ENCODE measurements at regions not wholly inside any gene's neighbourhood (a gene's known extent, or its start where the extent isn't known, plus 50 kb on each side); places are given as distances from the start of the nearest gene placed in this dataset.

DNA sequence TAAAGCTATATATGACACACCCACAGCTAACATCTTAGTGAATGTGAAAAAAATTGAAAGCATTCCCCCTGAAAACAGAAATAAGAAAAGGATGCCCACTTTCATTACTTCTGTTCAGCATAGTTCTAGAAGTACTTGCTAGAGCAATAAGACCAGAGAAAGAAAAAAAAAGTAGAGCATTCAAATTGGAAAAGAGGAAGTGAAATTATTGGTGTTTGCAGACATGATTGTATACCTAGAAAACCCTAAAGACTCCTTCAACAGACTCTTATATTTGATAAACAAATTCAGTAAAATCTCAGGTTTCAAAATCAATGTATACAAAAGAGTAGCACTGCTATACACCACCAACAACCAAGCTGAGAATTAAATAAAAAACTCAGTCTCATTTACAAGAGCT, 1461.0 kb downstream of the AMY1C start:
- no peaks in the 10 kb centered on the region for H3K27me3 ChIP-seq
- TF ChIP-seq, protein P1, sequence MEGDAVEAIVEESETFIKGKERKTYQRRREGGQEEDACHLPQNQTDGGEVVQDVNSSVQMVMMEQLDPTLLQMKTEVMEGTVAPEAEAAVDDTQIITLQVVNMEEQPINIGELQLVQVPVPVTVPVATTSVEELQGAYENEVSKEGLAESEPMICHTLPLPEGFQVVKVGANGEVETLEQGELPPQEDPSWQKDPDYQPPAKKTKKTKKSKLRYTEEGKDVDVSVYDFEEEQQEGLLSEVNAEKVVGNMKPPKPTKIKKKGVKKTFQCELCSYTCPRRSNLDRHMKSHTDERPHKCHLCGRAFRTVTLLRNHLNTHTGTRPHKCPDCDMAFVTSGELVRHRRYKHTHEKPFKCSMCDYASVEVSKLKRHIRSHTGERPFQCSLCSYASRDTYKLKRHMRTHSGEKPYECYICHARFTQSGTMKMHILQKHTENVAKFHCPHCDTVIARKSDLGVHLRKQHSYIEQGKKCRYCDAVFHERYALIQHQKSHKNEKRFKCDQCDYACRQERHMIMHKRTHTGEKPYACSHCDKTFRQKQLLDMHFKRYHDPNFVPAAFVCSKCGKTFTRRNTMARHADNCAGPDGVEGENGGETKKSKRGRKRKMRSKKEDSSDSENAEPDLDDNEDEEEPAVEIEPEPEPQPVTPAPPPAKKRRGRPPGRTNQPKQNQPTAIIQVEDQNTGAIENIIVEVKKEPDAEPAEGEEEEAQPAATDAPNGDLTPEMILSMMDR (IDR thresholded peaks at IDR 0.05 in 4 of 5, conservative IDR thresholded peaks at IDR 0.05 in 1 of 5) = no peak
- no peaks in the 10 kb centered on the region for H3K9me3 ChIP-seq
- no peak overlapping the region for H3K4me3 ChIP-seq
- ATAC-seq (no peak), DNase-seq (no peak)
- no peak overlapping the region for H3K27ac ChIP-seq
- no peaks in the 10 kb centered on the region for H3K36me3 ChIP-seq
- in situ Hi-C loops (cut with MboI; ENCODE audit: low sequenced_read_pairs in 4 of 4) = no loop called here
- intact Hi-C loops (cut with DNase I; ENCODE audit: low total_unique reads) = no loop called here
- H3K4me1 ChIP-seq = no peaks in the 10 kb centered on the region

DNA sequence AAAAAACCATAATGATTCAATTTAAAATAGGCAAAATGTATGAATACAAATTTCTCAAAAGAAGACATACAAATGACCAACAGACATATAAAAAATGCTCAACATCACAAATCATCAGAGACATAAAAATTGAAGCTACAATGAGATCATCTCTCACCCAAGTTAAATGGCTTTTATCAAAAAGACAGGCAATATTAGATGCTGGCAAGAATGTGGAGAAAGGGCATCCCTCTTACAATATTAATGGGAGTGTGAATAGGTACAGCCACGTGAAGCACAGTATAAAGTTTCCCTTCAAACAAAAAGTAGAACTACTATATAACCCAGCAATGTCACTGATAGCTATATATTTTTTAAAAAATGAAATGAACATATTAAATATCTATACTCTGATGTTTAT, 1481.7 kb downstream of the AMY1C start:
- H3K4me1 ChIP-seq = no peaks in the 10 kb centered on the region
- no peaks in the 10 kb centered on the region for H3K9me3 ChIP-seq
- no peaks in the 10 kb centered on the region for H3K27me3 ChIP-seq
- no peak overlapping the region for H3K4me3 ChIP-seq
- H3K36me3 ChIP-seq = no peaks in the 10 kb centered on the region
- TF ChIP-seq, protein P1 (IDR thresholded peaks at IDR 0.05 in 4 of 5, conservative IDR thresholded peaks at IDR 0.05 in 1 of 5) = no peak
- no peak for TF ChIP-seq POLR2A (IDR thresholded peaks at IDR 0.05)
- no peak for DNase-seq
- intact Hi-C loops (cut with DNase I; ENCODE audit: low total_unique reads) = no loop called here
- in situ Hi-C loops (cut with MboI; ENCODE audit: low sequenced_read_pairs in 4 of 4) = no loop called here
- ATAC-seq = no peak
- no peak overlapping the region for H3K27ac ChIP-seq

DNA sequence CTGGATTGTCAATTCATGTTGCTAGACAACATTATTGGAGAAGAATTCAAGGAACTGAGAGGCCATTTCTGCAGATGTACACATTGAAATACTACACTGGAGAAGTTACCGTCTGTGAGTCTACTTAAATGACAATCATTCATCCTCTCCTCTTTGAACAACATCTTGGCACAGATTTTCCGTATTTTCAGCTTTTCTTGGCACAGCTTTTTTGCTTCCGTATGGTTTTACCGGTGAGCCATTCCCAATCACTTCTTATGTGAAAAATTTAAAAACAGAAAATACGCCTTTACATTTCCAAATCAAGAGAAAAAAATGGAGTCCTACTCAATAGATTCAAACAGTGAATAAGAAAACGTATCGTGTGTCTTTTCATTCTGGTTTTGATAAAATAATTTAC, 1493.7 kb downstream of the AMY1C start:
- Histone ChIP-seq H3K27me3 (no peaks in the 10 kb centered on the region), H3K9me3 (no peaks in the 10 kb centered on the region), H3K27ac (no peak overlapping the region), H3K4me1 (no peaks in the 10 kb centered on the region), H3K4me3 (no peak overlapping the region), H3K36me3 (no peaks in the 10 kb centered on the region)
- intact Hi-C loops (cut with DNase I; ENCODE audit: low total_unique reads) (no loop called here), in situ Hi-C loops (cut with MboI; ENCODE audit: low sequenced_read_pairs in 4 of 4) (no loop called here)
- ATAC-seq (no peak), DNase-seq (no peak)
- TF ChIP-seq, protein P1 (IDR thresholded peaks at IDR 0.05 in 4 of 5, conservative IDR thresholded peaks at IDR 0.05 in 1 of 5) = no peak

DNA sequence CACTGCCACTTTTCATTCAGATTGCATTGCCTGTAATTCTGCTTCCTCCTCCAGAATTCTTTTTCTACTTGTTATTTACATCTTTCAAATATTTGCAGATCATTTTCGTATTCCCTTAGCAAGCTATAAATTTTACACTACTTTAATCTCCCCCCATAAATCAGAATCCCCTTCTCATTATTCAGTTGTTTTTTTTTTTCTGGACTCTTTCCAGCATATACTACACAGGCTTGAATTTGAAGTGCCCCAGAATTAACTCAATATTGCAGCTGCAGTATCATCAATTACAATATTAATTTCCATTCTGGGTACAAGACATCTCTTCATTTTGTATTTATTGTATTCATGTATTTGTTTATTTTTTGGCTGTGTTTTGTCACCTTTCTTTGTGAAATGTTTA, 1494.3 kb downstream of the AMY1C start:
- Histone ChIP-seq H3K27ac (no peak overlapping the region), H3K9me3 (no peaks in the 10 kb centered on the region), H3K27me3 (no peaks in the 10 kb centered on the region), H3K4me3 (no peak overlapping the region), H3K4me1 (no peaks in the 10 kb centered on the region), H3K36me3 (no peaks in the 10 kb centered on the region)
- no peak for ATAC-seq
- TF ChIP-seq, protein P1 (IDR thresholded peaks at IDR 0.05 in 4 of 5, conservative IDR thresholded peaks at IDR 0.05 in 1 of 5) = no peak
- TF ChIP-seq POLR2A (IDR thresholded peaks at IDR 0.05) = no peak
- intact Hi-C loops (cut with DNase I; ENCODE audit: low total_unique reads) = no loop called here
- in situ Hi-C loops (cut with MboI; ENCODE audit: low sequenced_read_pairs in 4 of 4) = no loop called here
- DNase-seq = no peak

DNA sequence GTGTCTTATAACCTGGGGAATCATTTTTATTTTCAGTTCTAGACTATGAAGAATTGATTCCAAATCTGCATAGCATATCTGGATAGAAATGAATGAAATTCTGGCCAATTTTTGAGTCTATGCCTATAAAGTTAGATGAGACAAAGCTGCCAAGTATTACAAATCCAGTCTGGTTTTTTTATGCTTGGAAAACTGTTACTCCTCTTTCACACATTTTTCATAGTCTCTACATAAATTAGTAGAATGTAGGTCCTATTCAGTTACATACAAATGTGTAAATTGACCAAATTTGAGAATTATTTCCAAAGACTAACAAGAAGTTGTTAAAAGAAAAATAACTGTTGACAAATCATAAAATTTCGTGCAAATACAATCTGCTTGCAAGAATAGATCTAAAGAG, 1505.2 kb downstream of the AMY1C start:
- no peak for TF ChIP-seq POLR2A (IDR thresholded peaks at IDR 0.05)
- TF ChIP-seq, protein P1 (IDR thresholded peaks at IDR 0.05 in 4 of 5, conservative IDR thresholded peaks at IDR 0.05 in 1 of 5) = no peak
- ATAC-seq = no peak
- Histone ChIP-seq H3K36me3 (no peaks in the 10 kb centered on the region), H3K27me3 (no peaks in the 10 kb centered on the region), H3K9me3 (no peaks in the 10 kb centered on the region), H3K27ac (no peak overlapping the region), H3K4me3 (no peak overlapping the region), H3K4me1 (no peaks in the 10 kb centered on the region)
- intact Hi-C loops (cut with DNase I; ENCODE audit: low total_unique reads) (no loop called here), in situ Hi-C loops (cut with MboI; ENCODE audit: low sequenced_read_pairs in 4 of 4) (no loop called here)
- DNase-seq = no peak
